DMS114 treated with DMSO at 0.1 percent for 48 hours (cell line): ENCODE measurements at regions not wholly inside any gene's neighbourhood (a gene's known extent, or its start where the extent isn't known, plus 50 kb on each side); places are given as distances from the start of the nearest gene placed in this dataset.

Experiments
- DNase-seq: peaks from one replicate; lab custom pipeline; 2025; ENCODE audit not compliant: unreplicated experiment; lab: John Stamatoyannopoulos, UW

- DNase-seq = no peak
These were observed 452.7 kb upstream of the FAT1 start for GRCh38 chr4:187176261-187176910.

GRCh38 chr4:187178084-187178483, 454.4 kb upstream of the FAT1 start:
- no peak for DNase-seq

- DNase-seq = no peak
These were observed 454.9 kb upstream of the FAT1 start for GRCh38 chr4:187178587-187178986.

GRCh38 chr4:187179086-187180058, 455.7 kb upstream of the FAT1 start:
- DNase-seq = no peak

GRCh38 chr4:187181054-187181453, 457.4 kb upstream of the FAT1 start:
- no peak for DNase-seq

- DNase-seq = no peak
These were observed 459.7 kb upstream of the FAT1 start for GRCh38 chr4:187183346-187183745.

GRCh38 chr4:187183826-187184225, 460.2 kb upstream of the FAT1 start:
- DNase-seq = no peak

- DNase-seq = no peak
These were observed 460.9 kb upstream of the FAT1 start for GRCh38 chr4:187184508-187184907.

- DNase-seq = no peak
These were observed 464.5 kb upstream of the FAT1 start for GRCh38 chr4:187188118-187188517.

GRCh38 chr4:187188741-187189140, 465.1 kb upstream of the FAT1 start:
- DNase-seq = no peak

- no peak for DNase-seq
These were observed 466.7 kb upstream of the FAT1 start for GRCh38 chr4:187190390-187190789.

GRCh38 chr4:187191676-187192075, 468.0 kb upstream of the FAT1 start:
- DNase-seq = no peak

- no peak for DNase-seq
These were observed 468.6 kb upstream of the FAT1 start for GRCh38 chr4:187192266-187192665.

- DNase-seq = no peak
These were observed 469.5 kb upstream of the FAT1 start for GRCh38 chr4:187193141-187193540.

GRCh38 chr4:187204389-187204918, 480.8 kb upstream of the FAT1 start:
- DNase-seq = no peak

- DNase-seq = no peak
These were observed 484.3 kb upstream of the FAT1 start for GRCh38 chr4:187207931-187208330.

GRCh38 chr4:187208651-187209050, 485.0 kb upstream of the FAT1 start:
- no peak for DNase-seq

- no peak for DNase-seq
These were observed 486.4 kb upstream of the FAT1 start for GRCh38 chr4:187209921-187210613.

GRCh38 chr4:187212446-187213080, 488.9 kb upstream of the FAT1 start:
- no peak for DNase-seq

- no peak for DNase-seq
These were observed 491.8 kb upstream of the FAT1 start for GRCh38 chr4:187215438-187215837.

- DNase-seq = no peak
These were observed 495.1 kb upstream of the FAT1 start for GRCh38 chr4:187218705-187219245.
